Uterus (tissue), 2 donors: ENCODE measurements at regions not wholly inside any gene's neighbourhood (a gene's known extent, or its start where the extent isn't known, plus 50 kb on each side); places are given as distances from the start of the nearest gene placed in this dataset.

ENCODE experiments used
- POLR2A ChIP-seq, 2 donors: fragments of 450-650 bp; IDR thresholded peaks; one replicate each; pipeline ENCODE4 v1.6.1; 2016; ENCODE audit warnings: antibody characterized with exemption in 2 of 2, mild to moderate bottlenecking in 1 of 2, moderate library complexity in 1 of 2
- TF ChIP-seq, protein P1 (sequence below), 4 experiments: fragments of 200-600 bp in 2 of 4; fragments of 450-650 bp in 2 of 4; sonication (generic) in 2 of 4; IDR thresholded peaks; one replicate each; pipeline ENCODE4 v1.5.1; 2016 to 2019; ENCODE audit warnings: antibody characterized with exemption in 4 of 4, mild to moderate bottlenecking in 2 of 4, moderate library complexity in 1 of 4

GRCh38 chr12:127531542-127531941 lies 735.4 kb upstream of the TMEM132C start:
- TF ChIP-seq POLR2A (IDR thresholded peaks at IDR 0.05), result no peak
- TF ChIP-seq, protein P1, sequence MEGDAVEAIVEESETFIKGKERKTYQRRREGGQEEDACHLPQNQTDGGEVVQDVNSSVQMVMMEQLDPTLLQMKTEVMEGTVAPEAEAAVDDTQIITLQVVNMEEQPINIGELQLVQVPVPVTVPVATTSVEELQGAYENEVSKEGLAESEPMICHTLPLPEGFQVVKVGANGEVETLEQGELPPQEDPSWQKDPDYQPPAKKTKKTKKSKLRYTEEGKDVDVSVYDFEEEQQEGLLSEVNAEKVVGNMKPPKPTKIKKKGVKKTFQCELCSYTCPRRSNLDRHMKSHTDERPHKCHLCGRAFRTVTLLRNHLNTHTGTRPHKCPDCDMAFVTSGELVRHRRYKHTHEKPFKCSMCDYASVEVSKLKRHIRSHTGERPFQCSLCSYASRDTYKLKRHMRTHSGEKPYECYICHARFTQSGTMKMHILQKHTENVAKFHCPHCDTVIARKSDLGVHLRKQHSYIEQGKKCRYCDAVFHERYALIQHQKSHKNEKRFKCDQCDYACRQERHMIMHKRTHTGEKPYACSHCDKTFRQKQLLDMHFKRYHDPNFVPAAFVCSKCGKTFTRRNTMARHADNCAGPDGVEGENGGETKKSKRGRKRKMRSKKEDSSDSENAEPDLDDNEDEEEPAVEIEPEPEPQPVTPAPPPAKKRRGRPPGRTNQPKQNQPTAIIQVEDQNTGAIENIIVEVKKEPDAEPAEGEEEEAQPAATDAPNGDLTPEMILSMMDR (IDR thresholded peaks at IDR 0.05), result no peak
